IMR-90 (cell line): ENCODE measurements at regions not wholly inside any gene's neighbourhood (a gene's known extent, or its start where the extent isn't known, plus 50 kb on each side); places are given as distances from the start of the nearest gene placed in this dataset.

Source experiments
- BHLHE40 ChIP-seq: fragments of 150-350 bp; IDR thresholded peaks from 2 replicates; pipeline ENCODE4 v1.6.1; 2016; ENCODE audit warnings: mild to moderate bottlenecking, low read depth, low read length
- CEBPB ChIP-seq: IDR thresholded peaks from 2 replicates; pipeline ENCODE4 v1.6.1; 2012; ENCODE audit warnings: low read depth, low read length, improper control_type of control experiment
- CTCF ChIP-seq: conservative IDR thresholded peaks from 2 replicates; pipeline ENCODE4 v1.5.1; 2012; ENCODE audit warnings: mild to moderate bottlenecking, low read depth, low read length, improper control_type of control experiment
- ELK1 ChIP-seq: fragments of 150-350 bp; IDR thresholded peaks from 2 replicates; pipeline ENCODE4 v1.6.1; 2016; ENCODE audit warnings: low read depth, mild to moderate bottlenecking, low read length, moderate library complexity, borderline replicate concordance
- FOS ChIP-seq: fragments of 150-350 bp; IDR thresholded peaks from 2 replicates; pipeline ENCODE4 v1.6.1; 2016; ENCODE audit warnings: low read depth, low read length
- MAFK ChIP-seq: IDR thresholded peaks from 2 replicates; pipeline ENCODE4 v1.6.1; 2012; ENCODE audit warnings: low read depth, low read length, improper control_type of control experiment
- MXI1 ChIP-seq: IDR thresholded peaks from 2 replicates; pipeline ENCODE4 v1.6.1; 2012; ENCODE audit warnings: low read depth, mild to moderate bottlenecking, low read length, moderate library complexity, borderline replicate concordance
- NFE2L2 ChIP-seq: fragments of 150-350 bp; IDR thresholded peaks from 2 replicates; pipeline ENCODE4 v1.6.1; 2016; ENCODE audit warnings: low read depth, mild to moderate bottlenecking, low read length
- POLR2A ChIP-seq: IDR thresholded peaks from 2 replicates; pipeline ENCODE4 v1.6.1; 2012; ENCODE audit warnings: mild to moderate bottlenecking, low read depth, low read length
- RAD21 ChIP-seq: IDR thresholded peaks from 2 replicates; pipeline ENCODE4 v1.6.1; 2012; ENCODE audit warnings: low read length, improper control_type of control experiment
- RFX5 ChIP-seq: IDR thresholded peaks from 2 replicates; pipeline ENCODE4 v1.8.0; 2012; ENCODE audit warnings: low read depth, mild to moderate bottlenecking, low read length, moderate library complexity
- USF2 ChIP-seq: fragments of 150-350 bp; IDR thresholded peaks from 2 replicates; pipeline ENCODE4 v1.6.1; 2017; ENCODE audit warnings: mild to moderate bottlenecking, antibody characterized with exemption, low read length, low read depth

- no peak for TF ChIP-seq BHLHE40
- TF ChIP-seq CTCF = no peak
- TF ChIP-seq POLR2A = no peak
- no peak for TF ChIP-seq FOS
- no peak for TF ChIP-seq NFE2L2
- TF ChIP-seq CEBPB = no peak
- 0 out of 2 replicates have a peak, but pooled peaks have one; percentile 38 for TF ChIP-seq MAFK
- TF ChIP-seq USF2 = no peak
- no peak for TF ChIP-seq ELK1
- 0 out of 2 replicates have a peak, but pooled peaks have one; percentile 2 for TF ChIP-seq RAD21
- TF ChIP-seq MXI1 = no peak
- no peak for TF ChIP-seq RFX5
Observed at GRCh38 chr21:27649762-27650161, 682.9 kb upstream of the ADAMTS5 start.
